H1 (cell line): ENCODE measurements at regions not wholly inside any gene's neighbourhood (a gene's known extent, or its start where the extent isn't known, plus 50 kb on each side); places are given as distances from the start of the nearest gene placed in this dataset.

ENCODE experiments used
- CTCF ChIA-PET: fragments of 300-600 bp; sonication (Branson Sonifier 250); formaldehyde crosslinking; loops from one replicate; lab custom pipeline; 2021; ENCODE audit not compliant: partially characterized antibody; lab: Charles Lee
- POLR2A ChIA-PET: fragments of 300-600 bp; sonication (Branson Sonifier 250); formaldehyde crosslinking; loops from one replicate; lab custom pipeline; 2021; ENCODE audit warnings: inconsistent platforms; ENCODE audit not compliant: partially characterized antibody; lab: Charles Lee
- DNase-seq, 2 experiments: peaks; one replicate each; pipeline versions ENCODE4 v3.0.0 to v3.0.0-alpha.2; 2010 to 2022; ENCODE audit warnings: low spot score in 2 of 2, low read depth in 1 of 2, mixed read lengths in 1 of 2
- FAIRE-seq: peaks from 2 replicates; lab custom pipeline; 2011; peaks lifted over from hg19 to GRCh38; lab: Jason Lieb, UNC
- H2AFZ ChIP-seq: 2 replicates; pipeline ENCODE4 v1.8.1; 2012; ENCODE audit warnings: low read length, inconsistent platforms
- H2AK5ac ChIP-seq: 2 replicates; pipeline ENCODE4 v1.6.1; 2013; ENCODE audit warnings: low read depth, low read length
- H2BK120ac ChIP-seq: replicated peaks from 2 replicates; pipeline ENCODE3; 2013; ENCODE audit warnings: low read depth, low read length, inconsistent platforms
- H2BK12ac ChIP-seq: 2 replicates; pipeline ENCODE4 v1.6.1; 2013; ENCODE audit warnings: low read depth, low read length
- H2BK15ac ChIP-seq: 2 replicates; pipeline ENCODE4 v1.6.1; 2013; ENCODE audit warnings: low read length
- H2BK20ac ChIP-seq: 2 replicates; pipeline ENCODE4 v1.6.1; 2013; ENCODE audit warnings: low read length
- H2BK5ac ChIP-seq: 2 replicates; pipeline ENCODE4 v1.6.1; 2013; ENCODE audit warnings: low read depth, low read length
- H3K14ac ChIP-seq: 2 replicates; pipeline ENCODE4 v1.6.1; 2013; ENCODE audit warnings: inconsistent platforms; ENCODE audit not compliant: insufficient read length
- H3K18ac ChIP-seq: 2 replicates; pipeline ENCODE4 v1.6.1; 2013; ENCODE audit warnings: low read length; ENCODE audit errors: extremely low read depth
- H3K23ac ChIP-seq: 2 replicates; pipeline ENCODE4 v1.6.1; 2013; ENCODE audit warnings: inconsistent platforms; ENCODE audit not compliant: insufficient read length
- H3K23me2 ChIP-seq: 2 replicates; pipeline ENCODE4 v1.6.1; 2013; ENCODE audit warnings: low read depth, low read length
- H3K27ac ChIP-seq: 2 replicates; pipeline ENCODE4 v1.6.1; 2011; ENCODE audit warnings: low read depth, low read length, inconsistent platforms
- H3K27me3 ChIP-seq, 4 experiments: replicated peaks in 1 of 4; 1 replicate in 1 of 4; 2 replicates in 3 of 4; pipeline versions ENCODE4 v1.6.1 to v1.8.1; 2011 to 2013; ENCODE audit warnings: low read length in 3 of 4, mild to moderate bottlenecking in 3 of 4, inconsistent platforms in 2 of 4, mixed read lengths in 2 of 4, moderate library complexity in 1 of 4; ENCODE audit not compliant: control insufficient read depth in 3 of 4, insufficient read depth in 3 of 4; ENCODE audit errors: extremely low read depth in 1 of 4
- H3K36me3 ChIP-seq, 4 experiments: 2 replicates each; pipeline versions ENCODE4 v1.6.1 to v1.8.1; 2011 to 2013; ENCODE audit warnings: mild to moderate bottlenecking in 4 of 4, low read length in 3 of 4, moderate library complexity in 2 of 4, control low read depth in 1 of 4, inconsistent platforms in 1 of 4; ENCODE audit not compliant: insufficient read depth in 4 of 4, control insufficient read depth in 2 of 4
- H3K4ac ChIP-seq: replicated peaks from 2 replicates; pipeline ENCODE3; 2013; ENCODE audit warnings: low read length, low read depth, mixed read lengths, inconsistent platforms; ENCODE audit not compliant: insufficient read length
- H3K4me1 ChIP-seq, 4 experiments: replicated peaks in 1 of 4; 1 replicate in 1 of 4; 2 replicates in 3 of 4; pipeline versions ENCODE4 v1.6.1 to v1.8.1; 2011 to 2013; ENCODE audit warnings: low read length in 3 of 4, inconsistent platforms in 2 of 4, mixed read lengths in 1 of 4; ENCODE audit not compliant: insufficient read depth in 4 of 4, control insufficient read depth in 3 of 4
- H3K4me2 ChIP-seq, 2 experiments: 2 replicates each; pipeline versions ENCODE4 v1.6.1 to v1.8.1; 2011 to 2013; ENCODE audit warnings: low read depth in 2 of 2, low read length in 2 of 2, control low read depth in 1 of 2, inconsistent platforms in 1 of 2, mild to moderate bottlenecking in 1 of 2; ENCODE audit not compliant: insufficient read depth in 1 of 2
- H3K4me3 ChIP-seq, 4 experiments: fragments of 200-600, 300-600 bp in 1 of 4; sonication (generic), shearing (Covaris generic), sonication (Bioruptor Twin) in 1 of 4; 2 replicates each; pipeline versions ENCODE4 v1.5.1 to v1.8.1; 2011 to 2016; ENCODE audit warnings: low read length in 4 of 4, low read depth in 3 of 4, control low read depth in 2 of 4, inconsistent platforms in 2 of 4, mild to moderate bottlenecking in 2 of 4, mixed read lengths in 1 of 4, moderate library complexity in 1 of 4; ENCODE audit not compliant: insufficient read depth in 2 of 4; ENCODE audit errors: extremely low read depth in 1 of 4
- H3K56ac ChIP-seq: replicated peaks from 2 replicates; pipeline ENCODE3; 2013; ENCODE audit warnings: low read depth, mild to moderate bottlenecking, mixed read lengths, low read length, inconsistent platforms; ENCODE audit not compliant: insufficient read length
- H3K79me1 ChIP-seq: 2 replicates; pipeline ENCODE4 v1.6.1; 2013; ENCODE audit warnings: low read depth, low read length, control low read depth
- H3K79me2 ChIP-seq, 2 experiments: 2 replicates each; pipeline versions ENCODE4 v1.6.1 to v1.8.1; 2012 to 2013; ENCODE audit warnings: low read length in 2 of 2, mild to moderate bottlenecking in 2 of 2, inconsistent platforms in 1 of 2; ENCODE audit not compliant: insufficient read depth in 2 of 2, control insufficient read depth in 1 of 2
- H3K9ac ChIP-seq, 4 experiments: replicated peaks in 1 of 4; 1 replicate in 1 of 4; 2 replicates in 3 of 4; pipeline versions ENCODE4 v1.6.1 to v1.8.1; 2011 to 2013; ENCODE audit warnings: low read depth in 3 of 4, low read length in 3 of 4, control low read depth in 2 of 4, mild to moderate bottlenecking in 2 of 4, moderate library complexity in 2 of 4, inconsistent platforms in 1 of 4; ENCODE audit errors: extremely low read depth in 1 of 4
- H3K9me3 ChIP-seq, 2 experiments: 2 replicates each; pipeline versions ENCODE4 v1.6.1 to v1.8.1; 2012 to 2013; ENCODE audit warnings: mild to moderate bottlenecking in 2 of 2, moderate library complexity in 2 of 2, control low read depth in 1 of 2, inconsistent platforms in 1 of 2, low read depth in 1 of 2, low read length in 1 of 2, mixed read lengths in 1 of 2; ENCODE audit not compliant: insufficient read depth in 2 of 2
- H4K20me1 ChIP-seq, 2 experiments: replicated peaks in 1 of 2; 2 replicates each; pipeline versions ENCODE3 to v1.8.1; 2011 to 2013; ENCODE audit warnings: inconsistent platforms in 2 of 2, low read length in 2 of 2, mild to moderate bottlenecking in 1 of 2; ENCODE audit not compliant: insufficient read depth in 2 of 2, control insufficient read depth in 1 of 2
- H4K5ac ChIP-seq: 2 replicates; pipeline ENCODE4 v1.6.1; 2013; ENCODE audit warnings: low read length, low read depth, mixed read lengths, inconsistent platforms; ENCODE audit not compliant: insufficient read length
- H4K8ac ChIP-seq: 2 replicates; pipeline ENCODE4 v1.8.0; 2013; ENCODE audit warnings: mild to moderate bottlenecking, moderate library complexity, low read length, inconsistent platforms; ENCODE audit not compliant: insufficient read depth; ENCODE audit errors: extremely low read depth
- H4K91ac ChIP-seq: replicated peaks from 2 replicates; pipeline ENCODE3; 2013; ENCODE audit warnings: low read length, mixed read lengths, inconsistent platforms; ENCODE audit not compliant: insufficient read length
- CBX5 ChIP-seq: fragments of 300-800, 300-1000 bp; sonication (generic); IDR thresholded peaks from 2 replicates; pipeline ENCODE4 v1.7.1; 2016; ENCODE audit warnings: antibody characterized with exemption, low read length, low read depth
- E2F6 ChIP-seq: IDR thresholded peaks from 2 replicates; pipeline ENCODE4 v1.6.1; 2012; ENCODE audit warnings: inconsistent platforms
- GABPA ChIP-seq: IDR thresholded peaks from 2 replicates; pipeline ENCODE4 v1.6.1; 2011; ENCODE audit warnings: mild to moderate bottlenecking, low read length, moderate library complexity, borderline replicate concordance; ENCODE audit not compliant: insufficient read depth
- HDAC6 ChIP-seq: IDR thresholded peaks from one replicate; pipeline ENCODE4 v1.7.1; 2012; ENCODE audit warnings: low read depth, mild to moderate bottlenecking, inconsistent platforms, low read length, moderate library complexity
- KDM4A ChIP-seq: IDR thresholded peaks from one replicate; pipeline ENCODE4 v1.7.1; 2012; ENCODE audit warnings: low read depth, mild to moderate bottlenecking, moderate library complexity, low read length, inconsistent platforms; ENCODE audit not compliant: severe bottlenecking
- KDM5A ChIP-seq: fragments of 200-600 bp; IDR thresholded peaks from 2 replicates; pipeline ENCODE4 v1.7.1; 2012; ENCODE audit warnings: mild to moderate bottlenecking, low read length, inconsistent platforms, mixed read lengths
- MAFK ChIP-seq: IDR thresholded peaks from 2 replicates; pipeline ENCODE4 v1.6.1; 2012; ENCODE audit warnings: low read depth, mild to moderate bottlenecking, improper control_type of control experiment, low read length
- POLR2AphosphoS5 ChIP-seq: IDR thresholded peaks from 2 replicates; pipeline ENCODE4 v1.6.1; 2011; ENCODE audit warnings: low read depth, low read length
- RNF2 ChIP-seq: fragments of 200-900, 300-1000 bp; sonication (generic); IDR thresholded peaks from 2 replicates; pipeline ENCODE4 v1.7.1; 2016; ENCODE audit warnings: borderline replicate concordance, low read depth, mild to moderate bottlenecking, antibody characterized with exemption, low read length; ENCODE audit not compliant: poor library complexity, severe bottlenecking; ENCODE audit errors: missing control alignments
- SIRT6 ChIP-seq: IDR thresholded peaks from one replicate; pipeline ENCODE4 v1.7.1; 2012; ENCODE audit warnings: low read length, inconsistent platforms
- TCF12 ChIP-seq: IDR thresholded peaks from 2 replicates; pipeline ENCODE4 v1.6.1; 2011; ENCODE audit warnings: low read depth, mild to moderate bottlenecking, low read length
- USF2 ChIP-seq: IDR thresholded peaks from 2 replicates; pipeline ENCODE4 v1.6.1; 2011; ENCODE audit warnings: low read length, improper control_type of control experiment
- WGBS, 2 experiments: shearing (Covaris generic) in 1 of 2; methylation state at CpG; one replicate each; pipeline versions ENCODE4 v1.1.6 to v1.1.7; 2013 to 2015; ENCODE audit warnings: low lambda C conversion rate in 2 of 2, mixed read lengths in 2 of 2, inconsistent platforms in 1 of 2, low coverage in 1 of 2, missing lambda C conversion rate in 1 of 2; ENCODE audit not compliant: insufficient replicate concordance in 2 of 2, insufficient coverage in 1 of 2, insufficient read length in 1 of 2; ENCODE audit errors: extremely low coverage in 1 of 2, missing lambda C conversion rate in 1 of 2; 5-methylcytosine and 5-hydroxymethylcytosine counted together

GRCh38 chr5:38148021-38148625 lies 110.2 kb upstream of the EGFLAM start:
- Histone ChIP-seq H3K36me3 (no peaks in the 10 kb centered on the region), H4K20me1 (no peaks in the 10 kb centered on the region), H3K27ac (no peak overlapping the region), H2BK15ac (no peak overlapping the region), H2AFZ (no peak overlapping the region), H3K9ac (no peak overlapping the region), H3K4me3 (no peak overlapping the region), H3K27me3 (no peaks in the 10 kb centered on the region), H4K8ac (no peak overlapping the region), H3K14ac (no peak overlapping the region), H2BK20ac (no peak overlapping the region), H2BK5ac (no peak overlapping the region), H3K4me1 (no peaks in the 10 kb centered on the region), H3K79me1 (no peaks in the 10 kb centered on the region), H2BK12ac (no peak overlapping the region), H3K4me2 (no peak overlapping the region), H3K4ac (no peak overlapping the region), H3K56ac (no peak overlapping the region), H3K23me2 (0 out of 2 replicates have a peak, but pooled peaks cover 2% of the 10 kb centered on the region), H3K79me2 (no peaks in the 10 kb centered on the region), H2AK5ac (no peak overlapping the region), H4K91ac (no peak overlapping the region), H3K23ac (no peak overlapping the region), H4K5ac (no peak overlapping the region), H3K18ac (no peak overlapping the region), H3K9me3 (no peaks in the 10 kb centered on the region), H2BK120ac (no peak overlapping the region)
- FAIRE-seq (no peak), DNase-seq (no peak)
- POLR2A ChIA-PET = no interaction called here
- 92% methylated on average over 10 of the region's 10 CpGs; no CpG with 5 or more reads in 1 of the 2 experiments for WGBS, 2 experiments
- CTCF ChIA-PET = interaction anchor here (0.6 to 2.3 kb wide), 4 partner anchors 9 to 373 kb away, joined by 3 to 9 read pairs (median 4); no protein-coding TSS in a partner anchor
- TF ChIP-seq KDM4A (no peak), RNF2 (no peak), SIRT6 (no peak), KDM5A (no peak), USF2 (no peak), HDAC6 (no peak), GABPA (no peak), POLR2AphosphoS5 (no peak), E2F6 (no peak), TCF12 (no peak), MAFK (no peak), CBX5 (no peak)
